ENCODE measurements at regions not wholly inside any gene's neighbourhood (a gene's known extent, or its start where the extent isn't known, plus 50 kb on each side); places are given as distances from the start of the nearest gene placed in this dataset.

DNA sequence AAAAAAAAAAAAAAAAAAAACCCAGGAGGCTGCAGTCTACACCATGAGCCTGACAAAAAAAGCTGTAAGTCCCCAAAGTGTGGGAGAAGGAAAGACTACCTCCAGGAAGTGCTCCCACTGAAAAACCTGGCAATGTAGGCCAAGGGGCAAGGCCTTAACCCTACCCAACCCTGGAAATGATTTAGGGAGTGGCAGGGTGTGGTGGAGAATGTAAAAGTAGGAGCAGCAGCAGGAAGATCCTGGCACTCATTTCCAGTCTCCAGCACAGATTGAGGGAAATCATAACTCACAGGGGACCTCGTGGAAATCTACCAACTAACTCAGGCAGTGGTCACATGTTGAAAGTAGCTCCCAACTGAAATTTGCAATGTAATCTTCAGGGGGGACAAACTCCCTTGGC lies 839.5 kb downstream of the EPHA3 start:
- Histone ChIP-seq H3K4me1 (no peaks in the 10 kb centered on the region), H3K27ac (peak overlapping the region in 2 of 4 donors; percentile 20 to 73), H3K27me3 (no peaks in the 10 kb centered on the region), H3K4me3 (no peak overlapping the region), H3K9me3 (no peaks in the 10 kb centered on the region), H3K36me3 (no peaks in the 10 kb centered on the region)
- DNase-seq, result peak in 1 of 3 donors; percentile 62
- TF ChIP-seq, protein P1, sequence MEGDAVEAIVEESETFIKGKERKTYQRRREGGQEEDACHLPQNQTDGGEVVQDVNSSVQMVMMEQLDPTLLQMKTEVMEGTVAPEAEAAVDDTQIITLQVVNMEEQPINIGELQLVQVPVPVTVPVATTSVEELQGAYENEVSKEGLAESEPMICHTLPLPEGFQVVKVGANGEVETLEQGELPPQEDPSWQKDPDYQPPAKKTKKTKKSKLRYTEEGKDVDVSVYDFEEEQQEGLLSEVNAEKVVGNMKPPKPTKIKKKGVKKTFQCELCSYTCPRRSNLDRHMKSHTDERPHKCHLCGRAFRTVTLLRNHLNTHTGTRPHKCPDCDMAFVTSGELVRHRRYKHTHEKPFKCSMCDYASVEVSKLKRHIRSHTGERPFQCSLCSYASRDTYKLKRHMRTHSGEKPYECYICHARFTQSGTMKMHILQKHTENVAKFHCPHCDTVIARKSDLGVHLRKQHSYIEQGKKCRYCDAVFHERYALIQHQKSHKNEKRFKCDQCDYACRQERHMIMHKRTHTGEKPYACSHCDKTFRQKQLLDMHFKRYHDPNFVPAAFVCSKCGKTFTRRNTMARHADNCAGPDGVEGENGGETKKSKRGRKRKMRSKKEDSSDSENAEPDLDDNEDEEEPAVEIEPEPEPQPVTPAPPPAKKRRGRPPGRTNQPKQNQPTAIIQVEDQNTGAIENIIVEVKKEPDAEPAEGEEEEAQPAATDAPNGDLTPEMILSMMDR (IDR thresholded peaks at IDR 0.05), result no peak
- no peak for TF ChIP-seq POLR2A (IDR thresholded peaks at IDR 0.05)

GRCh38 chr3:89947337-89947954 lies 840.0 kb downstream of the EPHA3 start:
- Histone ChIP-seq H3K4me1 (no peaks in the 10 kb centered on the region), H3K4me3 (no peak overlapping the region), H3K27ac (peak overlapping the region in 2 of 4 donors; percentile 20 to 73), H3K36me3 (no peaks in the 10 kb centered on the region), H3K9me3 (no peaks in the 10 kb centered on the region), H3K27me3 (no peaks in the 10 kb centered on the region)
- TF ChIP-seq POLR2A (IDR thresholded peaks at IDR 0.05), result no peak
- TF ChIP-seq, protein P1 (IDR thresholded peaks at IDR 0.05), result no peak
- peak in 1 of 3 donors; percentile 47 for DNase-seq

- H3K4me3 ChIP-seq, result no peak overlapping the region
- no peak overlapping the region for H3K27ac ChIP-seq
- H3K9me3 ChIP-seq, result no peaks in the 10 kb centered on the region
- no peaks in the 10 kb centered on the region for H3K36me3 ChIP-seq
- no peaks in the 10 kb centered on the region for H3K4me1 ChIP-seq
- no peak for DNase-seq
- no peaks in the 10 kb centered on the region for H3K27me3 ChIP-seq
- no peak for TF ChIP-seq POLR2A (IDR thresholded peaks at IDR 0.05)
- TF ChIP-seq, protein P1 (IDR thresholded peaks at IDR 0.05), result no peak
Observed at GRCh38 chr3:89948008-89948407, 840.6 kb downstream of the EPHA3 start.

- H3K4me3 ChIP-seq, result no peak overlapping the region
- no peaks in the 10 kb centered on the region for H3K4me1 ChIP-seq
- no peak for DNase-seq
- H3K27me3 ChIP-seq, result no peaks in the 10 kb centered on the region
- TF ChIP-seq, protein P1 (IDR thresholded peaks at IDR 0.05), result no peak
- TF ChIP-seq POLR2A (IDR thresholded peaks at IDR 0.05), result no peak
- H3K36me3 ChIP-seq, result no peaks in the 10 kb centered on the region
- H3K9me3 ChIP-seq, result no peaks in the 10 kb centered on the region
- H3K27ac ChIP-seq, result no peak overlapping the region
Observed at GRCh38 chr3:89950772-89951171, 843.4 kb downstream of the EPHA3 start.

- Histone ChIP-seq H3K4me1 (no peaks in the 10 kb centered on the region), H3K9me3 (no peaks in the 10 kb centered on the region), H3K27me3 (no peaks in the 10 kb centered on the region), H3K4me3 (no peak overlapping the region), H3K36me3 (no peaks in the 10 kb centered on the region), H3K27ac (no peak overlapping the region)
- TF ChIP-seq POLR2A (IDR thresholded peaks at IDR 0.05), result no peak
- TF ChIP-seq, protein P1 (IDR thresholded peaks at IDR 0.05), result no peak
- no peak for DNase-seq
Observed at GRCh38 chr3:89954137-89954536, 846.7 kb downstream of the EPHA3 start.

DNA sequence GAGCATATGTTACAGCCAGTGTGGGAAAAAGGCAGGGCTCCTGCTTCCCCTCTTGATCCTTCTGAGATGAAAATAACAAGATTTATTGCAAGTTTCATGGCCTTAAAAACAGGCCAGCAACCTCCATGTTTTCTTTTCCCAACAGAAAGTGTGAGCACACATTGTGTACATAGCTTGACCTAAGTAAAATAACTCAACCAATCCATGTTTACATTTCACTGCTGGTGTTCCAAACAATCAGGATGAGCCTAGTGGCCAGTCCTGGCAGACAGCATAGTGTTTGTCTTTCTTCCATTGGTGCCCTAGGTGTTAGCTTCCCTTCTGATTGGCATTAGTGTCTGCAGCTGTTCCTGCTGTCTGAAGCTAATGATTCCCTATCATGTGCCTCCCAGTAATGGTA lies 847.7 kb downstream of the EPHA3 start:
- H3K27ac ChIP-seq, result no peak overlapping the region
- H3K27me3 ChIP-seq, result no peaks in the 10 kb centered on the region
- no peak overlapping the region for H3K4me3 ChIP-seq
- TF ChIP-seq, protein P1 (IDR thresholded peaks at IDR 0.05), result no peak
- TF ChIP-seq POLR2A (IDR thresholded peaks at IDR 0.05), result no peak
- DNase-seq, result no peak
- no peaks in the 10 kb centered on the region for H3K36me3 ChIP-seq
- no peaks in the 10 kb centered on the region for H3K4me1 ChIP-seq
- H3K9me3 ChIP-seq, result no peaks in the 10 kb centered on the region

All from Peyer's patch (tissue), 4 donors.